Endothelial cell (in vitro differentiated cells): ENCODE measurements at regions not wholly inside any gene's neighbourhood (a gene's known extent, or its start where the extent isn't known, plus 50 kb on each side); places are given as distances from the start of the nearest gene placed in this dataset. TPM values are rescaled to one million over a fixed set of nuclear protein-coding genes. Genes with fewer than 3 reads are reported as not detected.

ENCODE experiments used
- DNase-seq: peaks from one replicate; pipeline ENCODE4 v3.0.0; 2021; ENCODE audit warnings: low spot score
- H3K27ac Mint-ChIP-seq: one replicate; pipeline ENCODE4 v1.8.0; 2021; ENCODE audit warnings: mixed read lengths, inconsistent platforms; ENCODE audit not compliant: unreplicated experiment
- H3K27me3 Mint-ChIP-seq: one replicate; pipeline ENCODE4 v1.8.0; 2021; ENCODE audit warnings: mild to moderate bottlenecking, moderate library complexity, mixed read lengths, inconsistent platforms; ENCODE audit not compliant: unreplicated experiment
- H3K36me3 Mint-ChIP-seq: one replicate; pipeline ENCODE4 v1.8.0; 2021; ENCODE audit warnings: mild to moderate bottlenecking, low read depth, mixed read lengths, inconsistent platforms; ENCODE audit not compliant: unreplicated experiment
- H3K4me1 Mint-ChIP-seq: one replicate; pipeline ENCODE4 v1.8.0; 2021; ENCODE audit warnings: mild to moderate bottlenecking, mixed read lengths, inconsistent platforms; ENCODE audit not compliant: unreplicated experiment
- H3K4me3 Mint-ChIP-seq: one replicate; pipeline ENCODE4 v1.8.0; 2021; ENCODE audit warnings: mild to moderate bottlenecking, mixed read lengths, inconsistent platforms; ENCODE audit not compliant: unreplicated experiment
- H3K9me3 Mint-ChIP-seq: one replicate; pipeline ENCODE4 v1.8.0; 2021; ENCODE audit warnings: mixed read lengths, inconsistent platforms; ENCODE audit not compliant: unreplicated experiment
- microRNA-seq: library from miRNA; unstranded; fragments of <30 nt; microRNA quantifications from one replicate; pipeline ENCODE4, GENCODE V29; 2020; ENCODE audit not compliant: unreplicated experiment
- TF ChIP-seq, protein P1 (sequence below): fragments of 200-600 bp; sonication (generic); IDR thresholded peaks from one replicate; pipeline ENCODE4 v1.5.0; 2021; ENCODE audit warnings: antibody characterized with exemption; ENCODE audit not compliant: unreplicated experiment

DNA sequence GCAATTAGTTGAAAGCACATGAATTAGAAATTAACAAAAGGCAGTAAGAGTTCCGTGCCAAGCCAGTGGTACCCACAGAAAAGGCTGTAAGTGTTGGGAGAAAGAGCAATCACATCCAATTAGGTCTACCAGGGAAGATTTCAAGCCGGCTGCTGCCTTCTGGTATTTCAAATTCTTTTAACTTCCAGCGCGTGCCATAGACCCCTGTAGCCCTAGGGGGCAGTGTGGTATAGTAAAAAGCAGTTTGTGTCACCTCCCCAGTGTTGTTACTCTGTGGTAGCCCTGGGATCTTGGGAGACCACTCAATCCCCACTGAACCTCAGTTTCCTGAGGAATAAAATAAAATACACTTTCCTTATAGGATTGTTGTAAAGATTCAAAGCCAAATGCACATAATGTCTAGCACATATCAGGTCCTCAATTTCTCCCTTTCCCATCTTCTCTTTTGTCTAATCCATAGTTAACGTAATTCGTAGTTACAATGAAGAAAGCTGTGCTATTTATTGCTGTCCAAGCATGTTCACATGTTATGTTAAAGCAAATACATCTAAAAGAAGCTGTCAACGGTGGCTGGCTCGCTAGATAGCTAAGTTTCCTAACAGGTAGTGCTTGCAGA, 230.2 kb downstream of the TDRD3 start:
- DNase-seq = peak; percentile 79
- Mint-ChIP-seq H3K27me3 (no peaks in the 10 kb centered on the region), H3K36me3 (no peaks in the 10 kb centered on the region), H3K27ac (no peak overlapping the region), H3K9me3 (no peaks in the 10 kb centered on the region), H3K4me3 (no peak overlapping the region), H3K4me1 (no peaks in the 10 kb centered on the region)
- TF ChIP-seq, protein P1, sequence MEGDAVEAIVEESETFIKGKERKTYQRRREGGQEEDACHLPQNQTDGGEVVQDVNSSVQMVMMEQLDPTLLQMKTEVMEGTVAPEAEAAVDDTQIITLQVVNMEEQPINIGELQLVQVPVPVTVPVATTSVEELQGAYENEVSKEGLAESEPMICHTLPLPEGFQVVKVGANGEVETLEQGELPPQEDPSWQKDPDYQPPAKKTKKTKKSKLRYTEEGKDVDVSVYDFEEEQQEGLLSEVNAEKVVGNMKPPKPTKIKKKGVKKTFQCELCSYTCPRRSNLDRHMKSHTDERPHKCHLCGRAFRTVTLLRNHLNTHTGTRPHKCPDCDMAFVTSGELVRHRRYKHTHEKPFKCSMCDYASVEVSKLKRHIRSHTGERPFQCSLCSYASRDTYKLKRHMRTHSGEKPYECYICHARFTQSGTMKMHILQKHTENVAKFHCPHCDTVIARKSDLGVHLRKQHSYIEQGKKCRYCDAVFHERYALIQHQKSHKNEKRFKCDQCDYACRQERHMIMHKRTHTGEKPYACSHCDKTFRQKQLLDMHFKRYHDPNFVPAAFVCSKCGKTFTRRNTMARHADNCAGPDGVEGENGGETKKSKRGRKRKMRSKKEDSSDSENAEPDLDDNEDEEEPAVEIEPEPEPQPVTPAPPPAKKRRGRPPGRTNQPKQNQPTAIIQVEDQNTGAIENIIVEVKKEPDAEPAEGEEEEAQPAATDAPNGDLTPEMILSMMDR = peak; percentile 80

Small RNA genes lying in the stretch of these regions (microRNA-seq; reads per million reads assigned to microRNA genes)
- gene MIR3169 = not detected
